ENCODE measurements at regions not wholly inside any gene's neighbourhood (a gene's known extent, or its start where the extent isn't known, plus 50 kb on each side); places are given as distances from the start of the nearest gene placed in this dataset.

GRCh38 chr7:121560267-121560990 is 164.3 kb upstream of the FAM3C start:
- Mint-ChIP-seq H3K36me3 (no peaks in the 10 kb centered on the region), H3K9me3 (no peaks in the 10 kb centered on the region), H3K27ac (no peak overlapping the region)
- DNase-seq (ENCODE audit: low spot score in 2 of 2) (no peak), ATAC-seq (no peak)

- H3K9me3 Mint-ChIP-seq = no peaks in the 10 kb centered on the region
- ATAC-seq (no peak), DNase-seq (ENCODE audit: low spot score in 2 of 2) (no peak)
- no peak overlapping the region for H3K27ac Mint-ChIP-seq
- H3K36me3 Mint-ChIP-seq = no peaks in the 10 kb centered on the region
Observed at GRCh38 chr7:121558288-121558687, 162.2 kb upstream of the FAM3C start.

GRCh38 chr7:121557034-121557892 is 161.2 kb upstream of the FAM3C start:
- ATAC-seq = peak in 1 of 2 donors; percentile 30
- no peaks in the 10 kb centered on the region for H3K36me3 Mint-ChIP-seq
- H3K27ac Mint-ChIP-seq = no peak overlapping the region
- no peak for DNase-seq (ENCODE audit: low spot score in 2 of 2)
- H3K9me3 Mint-ChIP-seq = no peaks in the 10 kb centered on the region

- no peak overlapping the region for H3K27ac Mint-ChIP-seq
- no peak for DNase-seq (ENCODE audit: low spot score in 2 of 2)
- no peak for ATAC-seq
- no peaks in the 10 kb centered on the region for H3K9me3 Mint-ChIP-seq
- H3K36me3 Mint-ChIP-seq = no peaks in the 10 kb centered on the region
Observed at GRCh38 chr7:121555558-121555957, 159.4 kb upstream of the FAM3C start.

GRCh38 chr7:121547544-121548092 is 151.5 kb upstream of the FAM3C start:
- peak; percentile 43 to 50 for ATAC-seq
- Mint-ChIP-seq H3K27ac (no peak overlapping the region), H3K36me3 (peaks cover 0 to 18% of the 10 kb centered on the region in 2 donors), H3K9me3 (peaks cover 0 to 4% of the 10 kb centered on the region in 2 donors)
- DNase-seq (ENCODE audit: low spot score in 2 of 2) = no peak

- DNase-seq (ENCODE audit: low spot score in 2 of 2) (no peak), ATAC-seq (no peak)
- Mint-ChIP-seq H3K9me3 (peaks cover 0 to 4% of the 10 kb centered on the region in 2 donors), H3K36me3 (peaks cover 0 to 18% of the 10 kb centered on the region in 2 donors), H3K27ac (no peak overlapping the region)
Observed at GRCh38 chr7:121546632-121547543, 150.8 kb upstream of the FAM3C start.

- H3K27ac Mint-ChIP-seq = peak overlapping the region; percentile 73 to 79
- H3K9me3 Mint-ChIP-seq = peaks cover 0 to 4% of the 10 kb centered on the region in 2 donors
- ATAC-seq = peak in 1 of 2 donors; percentile 40
- peaks cover 0 to 18% of the 10 kb centered on the region in 2 donors for H3K36me3 Mint-ChIP-seq
- DNase-seq (ENCODE audit: low spot score in 2 of 2) = no peak
Observed at GRCh38 chr7:121545418-121545817, 149.3 kb upstream of the FAM3C start.

GRCh38 chr7:121544726-121545125 is 148.6 kb upstream of the FAM3C start:
- DNase-seq (ENCODE audit: low spot score in 2 of 2) (no peak), ATAC-seq (peak; percentile 92)
- Mint-ChIP-seq H3K27ac (peak overlapping the region; percentile 73 to 79), H3K36me3 (peaks cover 0 to 18% of the 10 kb centered on the region in 2 donors), H3K9me3 (peaks cover 0 to 4% of the 10 kb centered on the region in 2 donors)

- Mint-ChIP-seq H3K27ac (peak overlapping the region in 1 of 2 donors; percentile 79), H3K36me3 (peaks cover 0 to 18% of the 10 kb centered on the region in 2 donors), H3K9me3 (peaks cover 0 to 4% of the 10 kb centered on the region in 2 donors)
- DNase-seq (ENCODE audit: low spot score in 2 of 2) (no peak), ATAC-seq (peak in 1 of 2 donors; percentile 3)
Observed at GRCh38 chr7:121544238-121544637, 148.1 kb upstream of the FAM3C start.

- ATAC-seq = no peak
- DNase-seq (ENCODE audit: low spot score in 2 of 2) = no peak
- H3K9me3 Mint-ChIP-seq = peaks cover 0 to 4% of the 10 kb centered on the region in 2 donors
- H3K36me3 Mint-ChIP-seq = peaks cover 0 to 22% of the 10 kb centered on the region in 2 donors
- no peak overlapping the region for H3K27ac Mint-ChIP-seq
Observed at GRCh38 chr7:121541457-121541856, 145.3 kb upstream of the FAM3C start.

GRCh38 chr7:121540138-121540537 is 144.0 kb upstream of the FAM3C start:
- peaks cover 0 to 4% of the 10 kb centered on the region in 2 donors for H3K9me3 Mint-ChIP-seq
- DNase-seq (ENCODE audit: low spot score in 2 of 2) (no peak), ATAC-seq (no peak)
- no peak overlapping the region for H3K27ac Mint-ChIP-seq
- peaks cover 0 to 15% of the 10 kb centered on the region in 2 donors for H3K36me3 Mint-ChIP-seq

GRCh38 chr7:121537031-121537430 is 140.9 kb upstream of the FAM3C start:
- Mint-ChIP-seq H3K36me3 (peaks cover 0 to 4% of the 10 kb centered on the region in 2 donors), H3K27ac (no peak overlapping the region), H3K9me3 (no peaks in the 10 kb centered on the region)
- no peak for ATAC-seq
- no peak for DNase-seq (ENCODE audit: low spot score in 2 of 2)

- Mint-ChIP-seq H3K27ac (peak overlapping the region in 1 of 2 donors; percentile 87), H3K9me3 (no peaks in the 10 kb centered on the region), H3K36me3 (peaks cover 0 to 6% of the 10 kb centered on the region in 2 donors)
- DNase-seq (ENCODE audit: low spot score in 2 of 2) = no peak
- ATAC-seq = no peak
Observed at GRCh38 chr7:121531175-121532070, 135.3 kb upstream of the FAM3C start.

- peaks cover 0 to 6% of the 10 kb centered on the region in 2 donors for H3K36me3 Mint-ChIP-seq
- no peaks in the 10 kb centered on the region for H3K9me3 Mint-ChIP-seq
- peak overlapping the region; percentile 50 to 87 for H3K27ac Mint-ChIP-seq
- DNase-seq (ENCODE audit: low spot score in 2 of 2) = peak in 1 of 2 donors; percentile 66
- ATAC-seq = peak; percentile 97 to 98
Observed at GRCh38 chr7:121530227-121531174, 134.4 kb upstream of the FAM3C start.

Data from activated naive CD4-positive, alpha-beta T cell treated with anti-CD3 and anti-CD28 coated beads, Interleukin-2, amount 50 U/mL, for 72 hours (primary cell).